Retinal pigment epithelial cell (primary cell): ENCODE measurements at regions not wholly inside any gene's neighbourhood (a gene's known extent, or its start where the extent isn't known, plus 50 kb on each side); places are given as distances from the start of the nearest gene placed in this dataset.
"Not testable (repeated sequence)": the region's sequence is repeated elsewhere in the genome, so short reads cannot be mapped to it uniquely, and the experiment has no call there.

Source experiments
- DNase-seq: peaks from one replicate; pipeline ENCODE4 v3.0.0-alpha.2; 2010; ENCODE audit warnings: low read depth
- H3K4me3 ChIP-seq: 2 replicates; pipeline ENCODE4 v1.5.1; 2011; ENCODE audit warnings: mild to moderate bottlenecking, low read length, control low read depth, moderate library complexity
- CTCF ChIP-seq: conservative IDR thresholded peaks from 2 replicates; pipeline ENCODE4 v1.5.1; 2011; ENCODE audit warnings: low read depth, low read length, control low read depth, inconsistent platforms

- TF ChIP-seq CTCF, result no peak
Measured at GRCh38 chr2:13504808-13505207, 788.1 kb downstream of the TRIB2 start.

GRCh38 chr2:13508671-13509070, 791.9 kb downstream of the TRIB2 start:
- DNase-seq, result no peak
- no peak overlapping the region for H3K4me3 ChIP-seq
- no peak for TF ChIP-seq CTCF

More at GRCh38 chr2:13504808-13505207, 788.1 kb downstream of the TRIB2 start:
- no peak overlapping the region for H3K4me3 ChIP-seq
- DNase-seq, result no peak

GRCh38 chr2:13515254-13515653, 798.5 kb downstream of the TRIB2 start:
- DNase-seq, result no peak
- no peak for TF ChIP-seq CTCF
- no peak overlapping the region for H3K4me3 ChIP-seq

- no peak for TF ChIP-seq CTCF
- DNase-seq, result no peak
- H3K4me3 ChIP-seq, result no peak overlapping the region
Measured at GRCh38 chr2:13522096-13522495, 805.4 kb downstream of the TRIB2 start.

- H3K4me3 ChIP-seq, result no peak overlapping the region
- peak; percentile 75 for DNase-seq
Measured at GRCh38 chr2:13522917-13523821, 806.4 kb downstream of the TRIB2 start.

GRCh38 chr2:13524492-13524891, 807.8 kb downstream of the TRIB2 start:
- DNase-seq, result no peak
- H3K4me3 ChIP-seq, result no peak overlapping the region
- no peak for TF ChIP-seq CTCF

More at GRCh38 chr2:13522917-13523821, 806.4 kb downstream of the TRIB2 start:
- TF ChIP-seq CTCF, result peak; percentile 29

- not testable (repeated sequence) for H3K4me3 ChIP-seq, DNase-seq
Measured at GRCh38 chr2:13531735-13532410, 815.1 kb downstream of the TRIB2 start.

- not testable (repeated sequence) for DNase-seq, H3K4me3 ChIP-seq
Measured at GRCh38 chr2:13532781-13533523, 816.2 kb downstream of the TRIB2 start.
